OCI-LY7 (cell line): ENCODE measurements at regions not wholly inside any gene's neighbourhood (a gene's known extent, or its start where the extent isn't known, plus 50 kb on each side); places are given as distances from the start of the nearest gene placed in this dataset.
A peak's percentile ranks its signal among the peaks of the same experiment; 100 is the strongest.

Experiments
- BruUV-seq: library from RNA; stranded (reverse); fragments of 400-500 nt; replicated peaks from 2 replicates; lab custom pipeline; 2021; lab: Mats Ljungman, UMichigan
- CTCF ChIA-PET: fragments of 300-600 bp; sonication (Branson Sonifier 250); formaldehyde crosslinking; loops from one replicate; lab custom pipeline; 2022; ENCODE audit warnings: antibody characterized with exemption; ENCODE audit not compliant: unreplicated experiment; lab: Charles Lee
- POLR2A ChIA-PET: fragments of 300-600 bp; sonication (Branson Sonifier 250); formaldehyde crosslinking; loops from one replicate; lab custom pipeline; 2022; ENCODE audit warnings: antibody characterized with exemption; lab: Charles Lee
- DNase-seq: peaks from one replicate; pipeline ENCODE4 v3.0.0-alpha.2; 2015; ENCODE audit warnings: low spot score
- H2AFZ ChIP-seq: fragments of 200-600 bp; sonication (generic), shearing (Covaris generic); 2 replicates; pipeline ENCODE4 v1.6.1; 2014; ENCODE audit warnings: mild to moderate bottlenecking, antibody characterized with exemption, low read length, moderate library complexity
- H3K27ac ChIP-seq: fragments of 200-600 bp; sonication (generic); 2 replicates; pipeline ENCODE4 v1.5.1; 2014; ENCODE audit warnings: mixed run types, low read depth, mild to moderate bottlenecking, moderate library complexity, low read length, inconsistent platforms; ENCODE audit not compliant: poor library complexity, severe bottlenecking
- H3K36me3 ChIP-seq: fragments of 200-600 bp; sonication (generic); 2 replicates; pipeline ENCODE4 v1.6.1; 2014; ENCODE audit warnings: mild to moderate bottlenecking, antibody characterized with exemption, low read length, moderate library complexity, mixed read lengths; ENCODE audit not compliant: insufficient read depth
- H3K4me1 ChIP-seq: fragments of 200-600 bp; sonication (generic); 2 replicates; pipeline ENCODE4 v1.5.1; 2014; ENCODE audit warnings: mild to moderate bottlenecking, low read length; ENCODE audit not compliant: insufficient read depth, poor library complexity, severe bottlenecking
- H3K4me2 ChIP-seq: fragments of 200-600 bp; sonication (generic); 2 replicates; pipeline ENCODE4 v1.6.1; 2014; ENCODE audit warnings: mild to moderate bottlenecking, low read length
- H3K4me3 ChIP-seq: fragments of 200-600 bp; sonication (generic); 2 replicates; pipeline ENCODE4 v1.5.1; 2014; ENCODE audit warnings: mild to moderate bottlenecking, low read depth, low read length; ENCODE audit not compliant: poor library complexity, severe bottlenecking
- H3K79me2 ChIP-seq: fragments of 200-600 bp; sonication (generic); 2 replicates; pipeline ENCODE4 v1.6.1; 2016; ENCODE audit warnings: low read depth, mild to moderate bottlenecking, low read length, moderate library complexity, mixed read lengths; ENCODE audit not compliant: insufficient read depth
- H3K9me2 ChIP-seq: fragments of 200-600 bp; sonication (generic); 2 replicates; pipeline ENCODE4 v1.6.1; 2016; ENCODE audit warnings: mild to moderate bottlenecking, low read length, mixed read lengths; ENCODE audit not compliant: insufficient read depth
- H3K9me3 ChIP-seq: fragments of 200-600 bp; sonication (generic); 2 replicates; pipeline ENCODE4 v1.6.1; 2014; ENCODE audit warnings: mild to moderate bottlenecking, mixed run types, low read length, mixed read lengths
- H4K20me1 ChIP-seq: fragments of 200-600 bp; sonication (generic); 2 replicates; pipeline ENCODE4 v1.6.1; 2014; ENCODE audit warnings: mild to moderate bottlenecking, antibody characterized with exemption, low read length, moderate library complexity, mixed read lengths; ENCODE audit not compliant: insufficient read depth
- EZH2phosphoT487 ChIP-seq: fragments of 200-600 bp; sonication (generic); IDR thresholded peaks from 2 replicates; pipeline ENCODE4 v1.6.1; 2018; ENCODE audit warnings: low read depth, borderline replicate concordance, mild to moderate bottlenecking, mixed run types, antibody characterized with exemption, low read length, moderate library complexity, mixed read lengths
- intact Hi-C: fragments of 100-400 bp; cut with micrococcal nuclease; formaldehyde crosslinking; loops from one replicate; pipeline ENCODE4 v1.10.0; 2022; ENCODE audit not compliant: unreplicated experiment
- TF ChIP-seq, protein P1 (sequence below): fragments of 200-600 bp; sonication (generic); conservative IDR thresholded peaks from 2 replicates; pipeline ENCODE4 v1.5.1; 2014; ENCODE audit warnings: mild to moderate bottlenecking, antibody characterized with exemption, low read length, moderate library complexity, mixed read lengths

DNA sequence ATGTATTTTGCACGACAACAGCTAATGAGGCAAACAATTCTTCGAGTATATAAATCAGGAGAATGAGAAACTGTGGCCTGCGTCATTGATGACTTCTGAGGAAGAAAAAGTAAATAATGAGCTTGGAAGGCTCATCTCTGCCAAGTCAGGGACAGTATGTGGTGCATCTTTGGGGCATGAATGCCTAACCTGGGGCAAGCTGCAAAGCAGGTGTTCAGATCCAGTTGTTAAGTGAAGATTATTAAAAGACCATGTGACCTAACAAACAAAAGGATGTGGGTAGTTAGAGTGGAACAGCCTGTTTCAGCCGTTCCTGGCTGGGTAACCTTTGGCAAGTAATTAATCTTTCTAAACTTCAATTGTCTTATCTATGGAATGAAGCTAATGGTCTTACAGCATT lies 93.0 kb downstream of the LYZL2 start:
- intact Hi-C loops, result no loop called here
- Histone ChIP-seq H3K4me2 (peak overlapping the region; percentile 38; the same call in 1 of the 2 replicates), H4K20me1 (no peaks in the 10 kb centered on the region), H3K27ac (no peak overlapping the region), H3K79me2 (no peaks in the 10 kb centered on the region), H3K9me3 (no peaks in the 10 kb centered on the region), H2AFZ (peak overlapping the region; percentile 37; the same call in 1 of the 2 replicates), H3K9me2 (no peaks in the 10 kb centered on the region), H3K36me3 (no peaks in the 10 kb centered on the region), H3K4me1 (peaks cover 19% of the 10 kb centered on the region), H3K4me3 (no peak overlapping the region)
- CTCF ChIA-PET, result interaction anchor here (1.2 to 1.8 kb wide), 3 partner anchors 54 to 123 kb away, joined by 4 read pairs; no protein-coding TSS in a partner anchor
- BruUV-seq, result no TSS peak
- DNase-seq, result peak; percentile 25
- no peak for TF ChIP-seq EZH2phosphoT487
- TF ChIP-seq, protein P1, sequence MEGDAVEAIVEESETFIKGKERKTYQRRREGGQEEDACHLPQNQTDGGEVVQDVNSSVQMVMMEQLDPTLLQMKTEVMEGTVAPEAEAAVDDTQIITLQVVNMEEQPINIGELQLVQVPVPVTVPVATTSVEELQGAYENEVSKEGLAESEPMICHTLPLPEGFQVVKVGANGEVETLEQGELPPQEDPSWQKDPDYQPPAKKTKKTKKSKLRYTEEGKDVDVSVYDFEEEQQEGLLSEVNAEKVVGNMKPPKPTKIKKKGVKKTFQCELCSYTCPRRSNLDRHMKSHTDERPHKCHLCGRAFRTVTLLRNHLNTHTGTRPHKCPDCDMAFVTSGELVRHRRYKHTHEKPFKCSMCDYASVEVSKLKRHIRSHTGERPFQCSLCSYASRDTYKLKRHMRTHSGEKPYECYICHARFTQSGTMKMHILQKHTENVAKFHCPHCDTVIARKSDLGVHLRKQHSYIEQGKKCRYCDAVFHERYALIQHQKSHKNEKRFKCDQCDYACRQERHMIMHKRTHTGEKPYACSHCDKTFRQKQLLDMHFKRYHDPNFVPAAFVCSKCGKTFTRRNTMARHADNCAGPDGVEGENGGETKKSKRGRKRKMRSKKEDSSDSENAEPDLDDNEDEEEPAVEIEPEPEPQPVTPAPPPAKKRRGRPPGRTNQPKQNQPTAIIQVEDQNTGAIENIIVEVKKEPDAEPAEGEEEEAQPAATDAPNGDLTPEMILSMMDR, result 0 out of 2 replicates have a peak, but pooled peaks have one; percentile 7
- POLR2A ChIA-PET, result interaction anchor here (0.7 to 1.8 kb wide), 8 partner anchors 9 to 141 kb away, joined by 3 to 7 read pairs (median 4); no protein-coding TSS in a partner anchor

DNA sequence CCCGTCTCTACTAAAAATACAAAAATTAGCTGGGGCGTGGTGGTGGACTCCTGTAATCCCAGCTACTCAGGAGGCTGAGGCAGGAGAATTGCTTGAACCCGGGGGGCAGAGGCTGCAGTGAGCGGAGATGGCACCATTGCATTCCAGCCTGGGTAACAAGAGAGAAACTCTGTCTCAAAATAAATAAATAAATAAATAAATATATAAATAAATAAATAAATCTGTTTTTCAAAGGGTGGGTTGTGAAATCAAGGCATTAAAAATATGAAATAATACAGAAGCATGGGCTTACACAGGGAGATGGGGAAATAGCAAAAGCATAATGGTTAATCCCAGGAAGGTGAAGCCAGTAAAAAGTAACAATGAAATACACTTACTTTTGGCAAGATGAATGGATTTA lies 93.9 kb downstream of the LYZL2 start:
- no peaks in the 10 kb centered on the region for H3K9me2 ChIP-seq
- H3K79me2 ChIP-seq, result no peaks in the 10 kb centered on the region
- H3K36me3 ChIP-seq, result no peaks in the 10 kb centered on the region
- H3K27ac ChIP-seq, result no peak overlapping the region
- H3K4me2 ChIP-seq, result no peak overlapping the region
- intact Hi-C loops, result loop anchor here (2.0 kb wide), 1 partner anchor 55 kb away; no protein-coding TSS in a partner anchor
- H2AFZ ChIP-seq, result no peak overlapping the region
- H4K20me1 ChIP-seq, result no peaks in the 10 kb centered on the region
- no TSS peak for BruUV-seq
- ChIA-PET POLR2A (interaction anchor here (1.0 to 1.8 kb wide), 4 partner anchors 10 to 140 kb away, joined by 4 to 7 read pairs (median 6); no protein-coding TSS in a partner anchor), CTCF (interaction anchor here (0.5 to 1.8 kb wide), 6 partner anchors 9 to 1278 kb away, joined by 3 to 4 read pairs (median 4); no protein-coding TSS in a partner anchor)
- no peaks in the 10 kb centered on the region for H3K9me3 ChIP-seq
- no peak for DNase-seq
- TF ChIP-seq EZH2phosphoT487, result no peak
- H3K4me3 ChIP-seq, result no peak overlapping the region
- H3K4me1 ChIP-seq, result peaks cover 19% of the 10 kb centered on the region

DNA sequence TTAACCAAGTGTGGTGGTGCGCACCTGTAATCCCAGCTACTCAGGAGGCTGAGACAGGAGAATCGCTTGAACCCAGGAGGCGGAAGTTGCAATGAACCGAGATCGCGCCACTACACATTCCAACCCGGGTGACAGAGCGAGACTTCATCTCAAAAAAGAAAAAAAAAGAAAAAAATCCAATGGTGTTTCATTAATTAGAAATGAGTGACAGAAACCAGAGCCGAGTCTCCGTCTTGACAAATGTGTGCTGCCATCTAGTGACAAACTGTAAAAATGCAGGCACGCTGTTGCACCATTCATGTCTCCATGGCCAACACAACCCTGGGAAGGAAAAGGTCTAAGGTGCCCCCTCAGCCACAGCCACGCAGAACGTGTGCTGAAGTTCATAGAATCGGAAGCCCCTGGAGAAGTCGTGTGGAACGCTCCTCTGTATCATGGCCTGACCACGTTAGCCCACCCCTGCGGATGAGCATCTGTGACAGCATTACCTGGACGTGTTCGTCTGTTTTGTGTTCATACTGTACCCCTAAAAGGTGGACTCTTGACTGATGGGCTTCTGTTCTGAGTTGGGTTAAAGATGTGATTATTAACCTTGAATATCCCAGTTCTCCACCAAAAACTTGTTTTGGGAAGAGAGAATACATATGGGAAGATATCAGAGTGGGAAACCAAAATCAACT lies 94.9 kb downstream of the LYZL2 start:
- no peaks in the 10 kb centered on the region for H3K79me2 ChIP-seq
- TF ChIP-seq EZH2phosphoT487, result no peak
- TF ChIP-seq, protein P1, result peak; percentile 90
- ChIA-PET POLR2A (interaction anchor here (0.5 to 1.2 kb wide), 3 partner anchors 112 to 124 kb away, joined by 3 read pairs; no protein-coding TSS in a partner anchor), CTCF (no interaction called here)
- no peaks in the 10 kb centered on the region for H3K36me3 ChIP-seq
- H3K4me3 ChIP-seq, result no peak overlapping the region
- DNase-seq, result peak; percentile 87
- BruUV-seq, result no TSS peak
- H3K9me2 ChIP-seq, result no peaks in the 10 kb centered on the region
- H4K20me1 ChIP-seq, result no peaks in the 10 kb centered on the region
- H3K9me3 ChIP-seq, result no peaks in the 10 kb centered on the region
- H3K4me1 ChIP-seq, result peaks cover 26% of the 10 kb centered on the region
- intact Hi-C loops, result loop anchor here (1.0 to 5.0 kb wide), 5 partner anchors 42 to 142 kb away; no protein-coding TSS in a partner anchor
- peak overlapping the region; percentile 25; the same call in 1 of the 2 replicates for H3K4me2 ChIP-seq
- H2AFZ ChIP-seq, result peak overlapping the region; percentile 68
- no peak overlapping the region for H3K27ac ChIP-seq
